Trophoblast cell (in vitro differentiated cells and primary cell): ENCODE measurements at regions not wholly inside any gene's neighbourhood (a gene's known extent, or its start where the extent isn't known, plus 50 kb on each side); places are given as distances from the start of the nearest gene placed in this dataset.

Source experiments
- DNase-seq, 2 donors: peaks; one replicate each; pipeline ENCODE4 v3.0.0-alpha.2; 2016
- H2AFZ ChIP-seq: 2 replicates; pipeline ENCODE4 v1.6.1; 2013; ENCODE audit warnings: low read length, moderate library complexity, mild to moderate bottlenecking; ENCODE audit not compliant: insufficient read depth, poor library complexity
- H2AK5ac ChIP-seq: 2 replicates; pipeline ENCODE4 v1.6.1; 2013; ENCODE audit warnings: mild to moderate bottlenecking, low read length
- H2BK120ac ChIP-seq: 2 replicates; pipeline ENCODE4 v1.6.1; 2013; ENCODE audit warnings: low read length, mild to moderate bottlenecking, moderate library complexity; ENCODE audit not compliant: insufficient read depth, poor library complexity
- H2BK12ac ChIP-seq: 2 replicates; pipeline ENCODE4 v1.6.1; 2013; ENCODE audit warnings: mild to moderate bottlenecking, low read length, moderate library complexity
- H2BK5ac ChIP-seq: 2 replicates; pipeline ENCODE4 v1.6.1; 2013; ENCODE audit warnings: low read length, low read depth, moderate library complexity, mild to moderate bottlenecking; ENCODE audit not compliant: poor library complexity
- H3K14ac ChIP-seq: 2 replicates; pipeline ENCODE4 v1.6.1; 2013; ENCODE audit warnings: mild to moderate bottlenecking, low read length
- H3K18ac ChIP-seq: 2 replicates; pipeline ENCODE4 v1.6.1; 2013; ENCODE audit warnings: mild to moderate bottlenecking, low read length
- H3K23ac ChIP-seq: 2 replicates; pipeline ENCODE4 v1.6.1; 2013; ENCODE audit warnings: low read length
- H3K27ac ChIP-seq: 2 replicates; pipeline ENCODE4 v1.5.1; 2013; ENCODE audit warnings: low read depth, mild to moderate bottlenecking, inconsistent platforms, low read length, moderate library complexity
- H3K27me3 ChIP-seq: 2 replicates; pipeline ENCODE4 v1.6.1; 2013; ENCODE audit warnings: inconsistent platforms, mild to moderate bottlenecking, low read length, moderate library complexity; ENCODE audit not compliant: insufficient read depth
- H3K36me3 ChIP-seq, 2 experiments: 1 replicate in 1 of 2; 2 replicates in 1 of 2; pipeline ENCODE4 v1.6.1; 2013; ENCODE audit warnings: low read length in 2 of 2, mild to moderate bottlenecking in 2 of 2, moderate library complexity in 1 of 2; ENCODE audit not compliant: insufficient read depth in 2 of 2, control insufficient read depth in 1 of 2
- H3K4ac ChIP-seq: 2 replicates; pipeline ENCODE4 v1.6.1; 2013; ENCODE audit warnings: low read depth, mild to moderate bottlenecking, low read length, moderate library complexity
- H3K4me1 ChIP-seq, 2 experiments: 1 replicate in 1 of 2; 2 replicates in 1 of 2; pipeline ENCODE4 v1.6.1; 2013; ENCODE audit warnings: low read length in 2 of 2, mild to moderate bottlenecking in 2 of 2, moderate library complexity in 1 of 2; ENCODE audit not compliant: insufficient read depth in 2 of 2, control insufficient read depth in 1 of 2
- H3K4me2 ChIP-seq: 2 replicates; pipeline ENCODE4 v1.6.1; 2013; ENCODE audit warnings: inconsistent platforms, mild to moderate bottlenecking, low read length, moderate library complexity
- H3K4me3 ChIP-seq: 2 replicates; pipeline ENCODE4 v1.5.1; 2013; ENCODE audit warnings: mild to moderate bottlenecking, low read depth, low read length, inconsistent platforms
- H3K79me1 ChIP-seq: one replicate; pipeline ENCODE4 v1.6.1; 2013; ENCODE audit warnings: low read length
- H3K79me2 ChIP-seq: 2 replicates; pipeline ENCODE4 v1.6.1; 2013; ENCODE audit warnings: low read length, mild to moderate bottlenecking; ENCODE audit not compliant: control insufficient read depth, insufficient read depth, poor library complexity
- H3K9ac ChIP-seq: 2 replicates; pipeline ENCODE4 v1.6.1; 2013; ENCODE audit warnings: mild to moderate bottlenecking, low read length
- H3K9me3 ChIP-seq: 2 replicates; pipeline ENCODE4 v1.6.1; 2013; ENCODE audit warnings: low read depth, mild to moderate bottlenecking, control low read depth, inconsistent platforms, low read length; ENCODE audit not compliant: insufficient read depth
- H4K12ac ChIP-seq: 2 replicates; pipeline ENCODE4 v1.6.1; 2013; ENCODE audit warnings: low read depth, mild to moderate bottlenecking, low read length, moderate library complexity
- H4K8ac ChIP-seq: 2 replicates; pipeline ENCODE4 v1.6.1; 2013; ENCODE audit warnings: low read depth, mild to moderate bottlenecking, low read length, moderate library complexity
- H4K91ac ChIP-seq: one replicate; pipeline ENCODE4 v1.6.1; 2013; ENCODE audit warnings: low read depth, mild to moderate bottlenecking, low read length, moderate library complexity
- WGBS: extraction: QIAGEN DNeasy Blood & Tissue Kit; methylation state at CpG from one replicate; pipeline ENCODE4 v1.1.7; 2013; ENCODE audit warnings: missing lambda C conversion rate; ENCODE audit not compliant: insufficient read length, insufficient coverage; ENCODE audit errors: extremely low coverage; 5-methylcytosine and 5-hydroxymethylcytosine counted together

- no peak overlapping the region for H2BK120ac ChIP-seq
- no peaks in the 10 kb centered on the region for H3K79me1 ChIP-seq
- no peak overlapping the region for H3K4ac ChIP-seq
- no peaks in the 10 kb centered on the region for H3K27me3 ChIP-seq
- no peak overlapping the region for H3K14ac ChIP-seq
- no peak overlapping the region for H3K4me3 ChIP-seq
- H3K4me1 ChIP-seq = peaks cover 5 to 6% of the 10 kb centered on the region in 2 experiments
- no peak overlapping the region for H3K4me2 ChIP-seq
- H2AK5ac ChIP-seq = no peak overlapping the region
- WGBS = no CpG with 5 or more reads among the region's 4 CpGs
- H3K9ac ChIP-seq = no peak overlapping the region
- H3K79me2 ChIP-seq = no peaks in the 10 kb centered on the region
- no peak overlapping the region for H4K8ac ChIP-seq
- H2BK12ac ChIP-seq = no peak overlapping the region
- no peak overlapping the region for H2BK5ac ChIP-seq
- no peak overlapping the region for H3K23ac ChIP-seq
- H3K27ac ChIP-seq = no peak overlapping the region
- H3K36me3 ChIP-seq = no peaks in the 10 kb centered on the region
- H3K18ac ChIP-seq = no peak overlapping the region
- no peak overlapping the region for H4K91ac ChIP-seq
- no peak overlapping the region for H4K12ac ChIP-seq
- DNase-seq = peak; percentile 83 to 85
- no peak overlapping the region for H2AFZ ChIP-seq
- H3K9me3 ChIP-seq = no peaks in the 10 kb centered on the region
Measured at GRCh38 chr1:9476790-9477463, 62.3 kb upstream of the SLC25A33 start.

DNA sequence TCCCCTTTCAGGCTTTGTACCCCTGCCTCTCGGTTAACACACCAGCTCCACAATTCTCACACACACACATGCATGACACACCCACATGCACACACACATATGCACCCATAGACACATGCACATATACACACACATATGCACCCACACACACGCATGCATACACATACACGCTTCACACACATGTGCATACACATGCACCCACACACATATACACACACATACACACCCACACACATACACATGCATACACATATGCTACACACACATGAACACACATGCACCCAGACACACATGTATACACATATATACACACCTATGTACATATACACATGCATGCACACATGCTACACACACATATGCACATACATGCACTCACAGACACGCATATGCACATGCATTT is 61.7 kb upstream of the SLC25A33 start:
- no peak overlapping the region for H3K27ac ChIP-seq
- H3K4me3 ChIP-seq = no peak overlapping the region
- H3K9me3 ChIP-seq = no peaks in the 10 kb centered on the region
- H3K79me1 ChIP-seq = no peaks in the 10 kb centered on the region
- H3K79me2 ChIP-seq = no peaks in the 10 kb centered on the region
- no peak overlapping the region for H4K12ac ChIP-seq
- H3K4me1 ChIP-seq = peaks cover 5 to 6% of the 10 kb centered on the region in 2 experiments
- no peak overlapping the region for H4K8ac ChIP-seq
- H2AK5ac ChIP-seq = no peak overlapping the region
- H3K4me2 ChIP-seq = no peak overlapping the region
- no peaks in the 10 kb centered on the region for H3K36me3 ChIP-seq
- no peak overlapping the region for H3K14ac ChIP-seq
- WGBS = no CpG with 5 or more reads among the region's 4 CpGs
- H3K27me3 ChIP-seq = no peaks in the 10 kb centered on the region
- H3K23ac ChIP-seq = peak overlapping the region; percentile 3
- H4K91ac ChIP-seq = no peak overlapping the region
- DNase-seq = no peak
- no peak overlapping the region for H2AFZ ChIP-seq
- no peak overlapping the region for H2BK120ac ChIP-seq
- H2BK5ac ChIP-seq = no peak overlapping the region
- no peak overlapping the region for H3K4ac ChIP-seq
- no peak overlapping the region for H2BK12ac ChIP-seq
- no peak overlapping the region for H3K9ac ChIP-seq
- no peak overlapping the region for H3K18ac ChIP-seq

GRCh38 chr1:9478021-9478420 is 61.2 kb upstream of the SLC25A33 start:
- Histone ChIP-seq H2AK5ac (no peak overlapping the region), H3K9me3 (no peaks in the 10 kb centered on the region), H2BK12ac (no peak overlapping the region), H3K27ac (no peak overlapping the region), H3K9ac (no peak overlapping the region), H3K36me3 (no peaks in the 10 kb centered on the region), H3K4me2 (no peak overlapping the region), H3K4me1 (peaks cover 5 to 6% of the 10 kb centered on the region in 2 experiments), H2AFZ (no peak overlapping the region), H3K4ac (no peak overlapping the region), H4K91ac (no peak overlapping the region), H2BK5ac (no peak overlapping the region), H3K14ac (no peak overlapping the region), H3K79me2 (no peaks in the 10 kb centered on the region), H3K18ac (no peak overlapping the region), H4K12ac (no peak overlapping the region), H3K79me1 (no peaks in the 10 kb centered on the region), H4K8ac (no peak overlapping the region), H3K23ac (peak overlapping the region; percentile 3), H2BK120ac (no peak overlapping the region), H3K27me3 (no peaks in the 10 kb centered on the region), H3K4me3 (no peak overlapping the region)
- DNase-seq = no peak
- no CpG with 5 or more reads among the region's 6 CpGs for WGBS

GRCh38 chr1:9481048-9481447 is 58.2 kb upstream of the SLC25A33 start:
- Histone ChIP-seq H4K8ac (no peak overlapping the region), H3K9ac (no peak overlapping the region), H3K18ac (no peak overlapping the region), H3K36me3 (no peaks in the 10 kb centered on the region), H2AK5ac (no peak overlapping the region), H3K27me3 (no peaks in the 10 kb centered on the region), H3K23ac (no peak overlapping the region), H3K4me2 (no peak overlapping the region), H3K79me2 (no peaks in the 10 kb centered on the region), H3K9me3 (no peaks in the 10 kb centered on the region), H4K91ac (no peak overlapping the region), H3K4ac (no peak overlapping the region), H3K4me1 (peaks cover 3 to 5% of the 10 kb centered on the region in 2 experiments), H2BK5ac (no peak overlapping the region), H3K4me3 (no peak overlapping the region), H2BK120ac (no peak overlapping the region), H3K79me1 (no peaks in the 10 kb centered on the region), H4K12ac (no peak overlapping the region), H2AFZ (no peak overlapping the region), H2BK12ac (no peak overlapping the region), H3K14ac (no peak overlapping the region), H3K27ac (no peak overlapping the region)
- WGBS = no CpG with 5 or more reads among the region's 6 CpGs
- no peak for DNase-seq
